ENCODE measurements at regions not wholly inside any gene's neighbourhood (a gene's known extent, or its start where the extent isn't known, plus 50 kb on each side); places are given as distances from the start of the nearest gene placed in this dataset.

DNA sequence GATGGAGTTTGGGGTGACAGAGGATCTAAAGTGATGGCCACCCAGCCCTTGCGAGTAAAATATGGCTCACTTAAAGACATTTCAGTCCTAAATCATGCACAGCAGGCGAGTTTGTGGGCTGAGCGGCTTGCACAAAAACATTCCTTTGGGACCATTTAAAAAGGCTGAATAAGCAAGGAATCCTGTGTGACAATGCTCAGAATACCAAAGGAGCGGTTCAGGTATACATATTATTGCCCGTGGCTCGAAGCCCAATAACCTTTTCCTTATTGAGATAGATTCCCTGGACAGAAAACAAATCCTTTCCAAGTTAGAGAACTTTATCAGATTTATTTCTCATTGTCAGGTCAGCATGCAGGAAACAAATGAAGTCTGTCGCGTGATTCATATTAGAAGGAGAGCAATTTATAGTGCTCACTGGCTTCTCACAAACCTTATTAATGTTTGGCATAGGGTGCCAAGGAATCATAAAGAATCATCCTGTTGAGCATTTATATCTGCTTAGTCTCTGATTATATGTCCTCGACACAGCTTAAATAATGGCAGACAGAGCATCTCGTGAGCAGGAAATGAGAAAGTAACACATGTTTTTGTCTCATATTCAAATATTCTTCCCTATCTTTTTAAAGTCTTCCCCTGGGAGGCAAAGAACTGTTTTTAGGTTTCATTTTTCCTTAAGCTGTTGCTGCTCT lies 121.3 kb downstream of the TRMT11 start:
- ATAC-seq = no peak
- WGBS (ENCODE audit: insufficient coverage, low coverage, missing lambda C conversion rate) = 88% methylated on average over 10 of the region's 10 CpGs
- ChIA-PET CTCF (ENCODE audit: low intra/inter-chr PET ratio) (no interaction called here), POLR2A (interaction anchor here (0.7 to 1.2 kb wide), 2 partner anchors 9 to 623 kb away, joined by 3 read pairs; no protein-coding TSS in a partner anchor)
- TF ChIP-seq, protein P1, sequence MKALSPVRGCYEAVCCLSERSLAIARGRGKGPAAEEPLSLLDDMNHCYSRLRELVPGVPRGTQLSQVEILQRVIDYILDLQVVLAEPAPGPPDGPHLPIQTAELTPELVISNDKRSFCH (CRISPR knock-in tag; IDR thresholded peaks at IDR 0.05) = no peak
- TF ChIP-seq, protein P1 (tag; IDR thresholded peaks at IDR 0.05) = no peak
- TF ChIP-seq ZNF274 (IDR thresholded peaks at IDR 0.05; ENCODE audit: borderline replicate concordance, low read depth, low read length) (no peak), PHB (CRISPR knock-in tag; IDR thresholded peaks at IDR 0.05) (no peak)
- peaks cover 0 to 39% of the 10 kb centered on the region in 2 experiments; a peak in 4 of 5 replicates for H3K4me1 ChIP-seq (replicated peaks in 1 of 2; ENCODE audit: control insufficient read depth in 2 of 2, insufficient read depth in 2 of 2, low read length in 2 of 2)
- H3K79me2 ChIP-seq (ENCODE audit: control insufficient read depth, insufficient read depth, low read length) = no peaks in the 10 kb centered on the region
- intact Hi-C loops (cut with micrococcal nuclease) (no loop called here), in situ Hi-C loops (cut with MboI) (no loop called here)
- no peak overlapping the region for H3K4me2 ChIP-seq (ENCODE audit: insufficient read depth, low read length)
- H3K4me3 ChIP-seq = no peak overlapping the region
- no peak overlapping the region for H3K9ac ChIP-seq (ENCODE audit: insufficient read depth in 1 of 2, low read depth in 2 of 2, low read length in 2 of 2)
- no peak for FAIRE-seq
- no TSS peak for BruUV-seq (replicated peaks)
- no peak overlapping the region; the same call in 1 of the 2 replicates for H2AFZ ChIP-seq (ENCODE audit: low read depth, low read length)
- H3K9me1 ChIP-seq (ENCODE audit: control insufficient read depth, insufficient read depth, low read length) = no peaks in the 10 kb centered on the region
- H3K9me3 ChIP-seq (replicated peaks; ENCODE audit: control insufficient read depth, insufficient read depth, low read depth, low read length) = peaks cover 8% of the 10 kb centered on the region
- no peaks in the 10 kb centered on the region for H4K20me1 ChIP-seq (replicated peaks; ENCODE audit: control insufficient read depth, insufficient read depth, low read length)
- H3K27ac ChIP-seq (ENCODE audit: extremely low read depth, low read depth, low read length) = no peak overlapping the region
- H3K27me3 ChIP-seq (ENCODE audit: control insufficient read depth in 2 of 2, insufficient read depth in 2 of 2, low read length in 2 of 2) = no peaks in the 10 kb centered on the region
- no peak for DNase-seq (ENCODE audit: extremely low read depth in 1 of 4, low spot score in 3 of 4)
- peaks cover 15% of the 10 kb centered on the region for H3K36me3 ChIP-seq (ENCODE audit: control insufficient read depth, insufficient read depth, low read length)
